Immature natural killer cell (primary cell): ENCODE measurements at regions not wholly inside any gene's neighbourhood (a gene's known extent, or its start where the extent isn't known, plus 50 kb on each side); places are given as distances from the start of the nearest gene placed in this dataset.

Source experiments
- DNase-seq, 3 donors: peaks; one replicate each; pipeline ENCODE4 v3.0.0; 2022; ENCODE audit warnings: mixed read lengths in 1 of 3
- H3K27ac Mint-ChIP-seq, 6 donors: one replicate each; pipeline ENCODE4 v1.8.0; 2020; ENCODE audit warnings: mixed read lengths in 6 of 6, mild to moderate bottlenecking in 5 of 6, inconsistent platforms in 4 of 6, moderate library complexity in 3 of 6
- H3K27me3 Mint-ChIP-seq, 3 donors: one replicate each; pipeline ENCODE4 v1.8.0; 2020 to 2021; ENCODE audit warnings: low read depth in 3 of 3, mild to moderate bottlenecking in 3 of 3, mixed read lengths in 3 of 3, moderate library complexity in 3 of 3, inconsistent platforms in 1 of 3
- H3K36me3 Mint-ChIP-seq, 3 donors: one replicate each; pipeline ENCODE4 v1.8.0; 2020; ENCODE audit warnings: mixed read lengths in 3 of 3, inconsistent platforms in 2 of 3, mild to moderate bottlenecking in 2 of 3
- H3K4me1 Mint-ChIP-seq, 2 donors: one replicate each; pipeline ENCODE4 v1.8.0; 2020; ENCODE audit warnings: inconsistent platforms in 2 of 2, mild to moderate bottlenecking in 2 of 2, mixed read lengths in 2 of 2, moderate library complexity in 1 of 2
- H3K4me3 Mint-ChIP-seq, 5 donors: one replicate each; pipeline ENCODE4 v1.8.0; 2020; ENCODE audit warnings: mild to moderate bottlenecking in 5 of 5, mixed read lengths in 5 of 5, inconsistent platforms in 3 of 5, moderate library complexity in 3 of 5
- H3K9me3 Mint-ChIP-seq, 6 donors: one replicate each; pipeline ENCODE4 v1.8.0; 2020; ENCODE audit warnings: mild to moderate bottlenecking in 6 of 6, mixed read lengths in 6 of 6, inconsistent platforms in 4 of 6, moderate library complexity in 3 of 6

DNA sequence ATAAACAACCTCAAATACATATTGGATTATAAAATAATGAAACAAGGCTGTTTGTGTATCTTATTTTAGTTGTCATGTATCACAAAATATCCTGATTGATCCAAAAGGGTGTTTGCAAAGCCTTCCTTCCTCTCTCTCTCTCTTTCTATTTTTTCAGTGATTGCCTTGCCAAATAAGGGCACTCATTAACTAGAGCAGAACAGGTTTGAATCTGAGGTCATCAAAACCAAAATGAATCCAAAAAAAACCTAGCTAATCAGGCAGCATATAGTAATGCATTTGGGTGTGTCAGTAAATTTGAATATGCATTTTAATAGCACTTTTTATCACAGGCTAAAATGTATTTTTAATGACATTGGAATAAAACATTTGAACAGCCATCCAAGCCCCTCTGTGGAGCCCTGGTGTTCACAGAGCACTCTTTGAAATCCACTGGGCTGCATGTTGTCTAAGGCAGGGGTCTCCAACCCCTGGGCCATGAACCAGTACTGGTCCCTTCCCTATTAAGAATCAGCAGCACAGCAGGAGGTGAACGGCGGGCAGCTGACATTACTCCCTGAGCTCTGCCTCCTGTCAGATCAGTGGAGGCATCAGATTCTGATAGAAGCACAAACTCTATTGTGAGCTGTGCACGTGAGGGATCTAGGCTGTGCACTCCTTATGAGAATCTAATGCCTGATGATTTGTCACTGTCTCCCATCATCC lies 171.8 kb upstream of the RAI14 start:
- DNase-seq: no peak
- H3K36me3 Mint-ChIP-seq: no peaks in the 10 kb centered on the region
- H3K9me3 Mint-ChIP-seq: no peaks in the 10 kb centered on the region
- no peak overlapping the region for H3K27ac Mint-ChIP-seq
- H3K4me3 Mint-ChIP-seq: no peak overlapping the region
- H3K27me3 Mint-ChIP-seq: peaks cover 4 to 7% (median 5%) of the 10 kb centered on the region in 3 donors
- H3K4me1 Mint-ChIP-seq: peaks cover 17 to 21% of the 10 kb centered on the region in 2 donors

DNA sequence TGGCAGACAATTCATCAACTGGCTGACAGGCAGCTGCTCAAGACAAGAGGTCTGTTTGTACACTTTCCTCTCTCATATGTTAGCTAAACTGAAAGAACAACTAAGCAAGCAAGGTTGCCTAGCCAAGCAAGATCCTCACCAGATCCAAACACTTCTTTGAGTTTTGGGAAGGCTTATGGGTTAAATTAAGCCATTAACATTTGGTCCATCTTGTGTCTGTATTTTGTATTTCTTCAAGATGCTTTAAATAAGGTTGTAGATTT lies 170.4 kb upstream of the RAI14 start:
- H3K36me3 Mint-ChIP-seq: no peaks in the 10 kb centered on the region
- no peak for DNase-seq
- H3K4me3 Mint-ChIP-seq: no peak overlapping the region
- H3K27ac Mint-ChIP-seq: no peak overlapping the region
- H3K9me3 Mint-ChIP-seq: no peaks in the 10 kb centered on the region
- H3K4me1 Mint-ChIP-seq: peaks cover 26 to 32% of the 10 kb centered on the region in 2 donors
- peaks cover 4 to 5% (median 5%) of the 10 kb centered on the region in 3 donors for H3K27me3 Mint-ChIP-seq

DNA sequence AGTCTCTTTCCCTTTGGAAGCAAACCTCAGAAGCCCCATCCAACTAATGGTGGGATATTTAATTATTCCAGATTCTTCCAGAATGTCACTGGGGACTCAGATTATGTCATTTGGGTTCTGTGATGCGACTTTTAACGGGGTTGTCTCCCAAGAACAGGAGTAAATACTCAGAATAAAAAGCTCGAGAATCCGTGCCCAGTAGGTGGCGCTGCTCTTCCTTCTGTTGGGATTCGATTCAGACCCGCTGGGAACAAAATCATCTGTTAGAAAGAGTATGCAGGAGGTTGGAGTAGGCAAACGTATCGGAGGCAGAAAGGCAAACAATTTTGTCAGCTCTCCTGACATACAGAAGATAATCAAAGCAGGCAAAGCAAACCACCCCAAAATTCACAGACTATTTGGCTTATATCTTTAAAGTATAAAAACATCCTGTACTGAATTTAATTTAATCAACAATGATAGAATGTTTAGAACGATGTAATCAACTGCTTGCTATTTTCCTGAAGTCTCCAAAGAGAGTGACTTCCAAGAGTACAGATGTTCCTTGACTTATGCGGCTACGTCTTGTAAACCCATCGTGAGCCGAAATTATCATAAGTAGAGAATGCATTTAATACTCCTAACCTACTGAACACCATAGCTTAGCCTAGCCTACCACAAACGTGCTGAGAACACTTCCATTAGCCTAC lies 169.8 kb upstream of the RAI14 start:
- no peaks in the 10 kb centered on the region for H3K36me3 Mint-ChIP-seq
- peak overlapping the region in 1 of 6 donors; percentile 13 for H3K27ac Mint-ChIP-seq
- H3K4me3 Mint-ChIP-seq: peak overlapping the region in 1 of 5 donors; percentile 31
- H3K4me1 Mint-ChIP-seq: peaks cover 32 to 38% of the 10 kb centered on the region in 2 donors
- peaks cover 4 to 5% (median 4%) of the 10 kb centered on the region in 3 donors for H3K27me3 Mint-ChIP-seq
- no peaks in the 10 kb centered on the region for H3K9me3 Mint-ChIP-seq
- DNase-seq: peak; percentile 52 to 59 (median 55)

DNA sequence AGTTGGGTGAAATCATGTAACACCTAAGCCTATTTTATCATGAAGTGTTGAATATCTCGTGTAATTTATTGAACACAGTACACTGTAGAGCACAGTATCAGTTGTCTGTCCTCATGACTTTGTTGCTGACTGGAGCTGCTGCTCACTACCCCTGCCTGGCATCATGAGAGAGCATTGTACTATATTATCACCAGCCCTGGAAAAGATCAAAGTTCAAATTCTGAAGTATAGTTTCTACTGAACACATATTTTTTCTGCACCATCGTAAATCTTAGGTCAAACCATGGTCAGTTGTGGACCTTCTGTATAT lies 169.3 kb upstream of the RAI14 start:
- Mint-ChIP-seq H3K36me3 (no peaks in the 10 kb centered on the region), H3K27me3 (peaks cover 2 to 5% (median 4%) of the 10 kb centered on the region in 3 donors)

GRCh38 chr5:34487159-34487879 lies 168.8 kb upstream of the RAI14 start:
- peak overlapping the region in 1 of 6 donors; percentile 47 for H3K27ac Mint-ChIP-seq
- no peak for DNase-seq
- H3K4me1 Mint-ChIP-seq: peaks cover 38 to 43% of the 10 kb centered on the region in 2 donors
- no peaks in the 10 kb centered on the region for H3K9me3 Mint-ChIP-seq
- H3K27me3 Mint-ChIP-seq: peaks cover 0 to 4% (median 3%) of the 10 kb centered on the region in 3 donors
- no peaks in the 10 kb centered on the region for H3K36me3 Mint-ChIP-seq
- H3K4me3 Mint-ChIP-seq: no peak overlapping the region

More for the DNA sequence above, 169.3 kb upstream of the RAI14 start:
- Mint-ChIP-seq H3K9me3 (no peaks in the 10 kb centered on the region), H3K4me1 (peaks cover 37 to 43% of the 10 kb centered on the region in 2 donors), H3K4me3 (no peak overlapping the region), H3K27ac (peak overlapping the region in 1 of 6 donors; percentile 47)
- DNase-seq: no peak

GRCh38 chr5:34487956-34488355 lies 168.2 kb upstream of the RAI14 start:
- no peaks in the 10 kb centered on the region for H3K36me3 Mint-ChIP-seq
- DNase-seq: no peak
- no peaks in the 10 kb centered on the region for H3K9me3 Mint-ChIP-seq
- peaks cover 0 to 4% (median 0%) of the 10 kb centered on the region in 3 donors for H3K27me3 Mint-ChIP-seq
- peak overlapping the region in 1 of 6 donors; percentile 47 for H3K27ac Mint-ChIP-seq
- peaks cover 41 to 49% of the 10 kb centered on the region in 2 donors for H3K4me1 Mint-ChIP-seq
- H3K4me3 Mint-ChIP-seq: no peak overlapping the region

DNA sequence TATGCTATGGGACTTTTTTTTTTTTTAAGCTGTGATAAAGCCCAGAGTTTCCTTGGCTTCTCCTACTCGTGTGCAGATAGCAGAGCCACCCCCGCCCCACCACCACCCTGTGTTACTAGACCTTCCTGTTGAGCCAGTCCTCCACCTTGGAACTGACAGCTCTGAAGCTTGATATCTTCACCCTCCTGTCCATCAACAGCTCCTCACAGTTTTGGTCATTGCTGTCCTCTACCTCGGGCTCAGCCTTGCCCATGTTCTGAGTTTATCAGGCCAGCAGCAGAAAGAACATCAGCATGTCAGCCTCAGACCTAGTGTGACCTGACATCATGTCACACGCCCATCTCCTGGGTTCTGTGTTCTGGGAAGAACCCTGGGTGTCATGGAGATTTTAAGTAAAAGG lies 167.1 kb upstream of the RAI14 start:
- no peaks in the 10 kb centered on the region for H3K9me3 Mint-ChIP-seq
- H3K27me3 Mint-ChIP-seq: peaks cover 0 to 4% (median 0%) of the 10 kb centered on the region in 3 donors

GRCh38 chr5:34490506-34491250 lies 165.4 kb upstream of the RAI14 start:
- DNase-seq: peak in 2 of 3 donors; percentile 13 to 20
- peaks cover 0 to 3% (median 3%) of the 10 kb centered on the region in 3 donors for H3K27me3 Mint-ChIP-seq
- H3K4me1 Mint-ChIP-seq: peaks cover 68 to 76% of the 10 kb centered on the region in 2 donors
- no peaks in the 10 kb centered on the region for H3K36me3 Mint-ChIP-seq
- H3K9me3 Mint-ChIP-seq: no peaks in the 10 kb centered on the region
- peak overlapping the region in 5 of 6 donors; percentile 30 to 91 (median 81) for H3K27ac Mint-ChIP-seq
- H3K4me3 Mint-ChIP-seq: peak overlapping the region; percentile 11 to 70 (median 48)

More for the DNA sequence above, 167.1 kb upstream of the RAI14 start:
- H3K4me1 Mint-ChIP-seq: peaks cover 51 to 59% of the 10 kb centered on the region in 2 donors
- peak overlapping the region in 3 of 6 donors; percentile 37 to 76 (median 67) for H3K27ac Mint-ChIP-seq
- no peak for DNase-seq
- peak overlapping the region in 2 of 5 donors; percentile 34 to 48 for H3K4me3 Mint-ChIP-seq
- H3K36me3 Mint-ChIP-seq: no peaks in the 10 kb centered on the region

DNA sequence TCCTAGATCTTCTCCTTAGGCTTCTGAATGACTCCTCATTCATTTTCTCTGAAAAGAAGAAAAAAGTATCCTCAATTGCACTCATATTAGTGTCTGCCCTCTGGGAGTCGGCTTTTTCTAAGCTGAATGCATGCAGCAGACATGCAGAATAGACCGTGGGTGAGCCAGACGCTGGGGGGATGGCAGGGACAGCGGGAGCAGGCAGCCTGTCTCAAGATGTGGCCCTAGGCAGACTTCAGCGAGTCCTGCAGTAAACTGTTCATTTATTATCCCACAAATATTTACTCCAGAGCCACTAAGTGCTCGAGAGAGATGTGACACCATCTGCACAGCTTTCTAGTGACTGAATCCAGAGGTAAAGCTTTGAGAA lies 164.9 kb upstream of the RAI14 start:
- H3K4me3 Mint-ChIP-seq: peak overlapping the region in 3 of 5 donors; percentile 15 to 70 (median 64)

DNA sequence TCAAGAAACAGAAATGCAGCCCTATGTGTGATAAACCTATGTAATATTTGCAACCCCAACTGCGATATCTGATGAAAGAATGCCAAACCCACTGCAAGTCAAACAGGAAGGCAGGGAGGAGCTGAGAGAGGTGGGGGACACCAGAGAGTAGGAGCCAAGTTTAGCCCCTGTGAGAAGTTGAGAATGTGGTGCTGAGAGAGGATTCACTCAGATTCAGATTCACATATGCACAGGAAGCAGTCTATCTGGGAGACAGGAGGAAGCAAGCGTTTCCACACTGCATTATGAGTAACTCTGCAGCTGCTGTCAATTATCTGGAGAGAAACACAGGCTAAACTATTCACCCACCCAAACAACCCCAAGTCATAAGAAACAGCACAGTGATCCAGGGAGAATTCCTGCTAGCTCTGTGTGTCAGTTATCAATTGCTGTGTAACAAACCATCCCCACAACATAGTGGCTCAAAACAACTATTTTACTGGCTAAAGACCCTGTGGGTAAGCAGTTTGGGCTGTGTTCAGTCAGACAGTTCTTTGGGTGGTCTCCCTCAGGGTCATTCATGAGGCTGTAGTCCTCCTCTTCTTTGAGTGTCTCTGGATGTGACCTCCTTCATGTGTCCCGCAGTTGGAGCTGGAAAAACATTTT lies 161.9 kb upstream of the RAI14 start:
- H3K27me3 Mint-ChIP-seq: peaks cover 0 to 14% (median 0%) of the 10 kb centered on the region in 3 donors
- H3K36me3 Mint-ChIP-seq: no peaks in the 10 kb centered on the region
- peak; percentile 51 to 65 (median 65) for DNase-seq
- H3K4me3 Mint-ChIP-seq: peak overlapping the region; percentile 26 to 76 (median 49)
- H3K9me3 Mint-ChIP-seq: no peaks in the 10 kb centered on the region
- peak overlapping the region; percentile 68 to 94 (median 86) for H3K27ac Mint-ChIP-seq
- H3K4me1 Mint-ChIP-seq: peaks cover 86 to 91% of the 10 kb centered on the region in 2 donors

More for the DNA sequence above, 164.9 kb upstream of the RAI14 start:
- H3K27ac Mint-ChIP-seq: peak overlapping the region; percentile 10 to 85 (median 59)
- no peaks in the 10 kb centered on the region for H3K36me3 Mint-ChIP-seq
- H3K27me3 Mint-ChIP-seq: peaks cover 0 to 3% (median 1%) of the 10 kb centered on the region in 3 donors
- H3K4me1 Mint-ChIP-seq: peaks cover 73 to 78% of the 10 kb centered on the region in 2 donors
- no peak for DNase-seq
- no peaks in the 10 kb centered on the region for H3K9me3 Mint-ChIP-seq

- Mint-ChIP-seq H3K4me3 (peak overlapping the region; percentile 8 to 83 (median 49)), H3K36me3 (no peaks in the 10 kb centered on the region), H3K27ac (peak overlapping the region; percentile 68 to 94 (median 86)), H3K27me3 (peaks cover 0 to 14% (median 0%) of the 10 kb centered on the region in 3 donors), H3K4me1 (peaks cover 88 to 90% of the 10 kb centered on the region in 2 donors), H3K9me3 (no peaks in the 10 kb centered on the region)
- no peak for DNase-seq
Observed at GRCh38 chr5:34495178-34495577, 160.9 kb upstream of the RAI14 start.

DNA sequence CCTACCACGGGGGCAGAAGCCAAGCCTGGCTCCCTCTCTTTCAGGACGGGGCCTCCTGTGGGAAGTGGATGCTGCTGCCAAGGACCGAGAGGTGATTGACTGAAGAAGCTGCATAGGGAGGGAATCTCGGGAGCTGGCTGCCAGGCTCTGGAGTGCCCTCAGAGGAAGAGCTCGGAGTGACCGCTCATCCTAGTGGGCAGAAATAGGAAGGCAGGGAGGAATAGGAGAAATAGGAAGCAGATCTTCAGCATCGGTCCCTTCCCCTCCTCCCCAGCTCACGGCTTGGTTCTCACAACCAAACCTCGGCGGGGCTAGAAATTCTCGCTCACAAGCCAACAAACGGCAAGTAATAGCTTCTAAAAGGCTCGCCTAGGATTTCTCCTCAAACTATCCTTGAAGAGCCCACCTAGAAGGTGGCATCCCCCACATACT lies 159.9 kb upstream of the RAI14 start:
- peak overlapping the region; percentile 8 to 94 (median 86) for H3K27ac Mint-ChIP-seq
- H3K4me1 Mint-ChIP-seq: peaks cover 88% of the 10 kb centered on the region in 2 donors
- peak overlapping the region in 3 of 5 donors; percentile 2 to 83 (median 49) for H3K4me3 Mint-ChIP-seq
- no peaks in the 10 kb centered on the region for H3K9me3 Mint-ChIP-seq
- H3K36me3 Mint-ChIP-seq: no peaks in the 10 kb centered on the region
- DNase-seq: no peak
- peaks cover 0 to 14% (median 0%) of the 10 kb centered on the region in 3 donors for H3K27me3 Mint-ChIP-seq
